SK-N-SH treated with all-trans-retinoic acid at 6 μM for 48 hours (cell line): ENCODE measurements at regions not wholly inside any gene's neighbourhood (a gene's known extent, or its start where the extent isn't known, plus 50 kb on each side); places are given as distances from the start of the nearest gene placed in this dataset.

ENCODE experiments used
- ATAC-seq: fragments of 200-7000 bp; cut with Tn5 transposase; 3 replicates; pipeline ENCODE4 v1.9.1; 2020; ENCODE audit warnings: mild to moderate bottlenecking, moderate library complexity
- ARNTL ChIP-seq: fragments of 450-650 bp; formaldehyde crosslinking; IDR thresholded peaks from 2 replicates; pipeline ENCODE4 v1.5.0; 2020; ENCODE audit warnings: low read depth, mild to moderate bottlenecking, moderate library complexity, borderline replicate concordance
- BACH2 ChIP-seq: fragments of 250-450 bp; sonication (Bioruptor Pico); IDR thresholded peaks from 2 replicates; pipeline ENCODE4 v1.9.0; 2021; ENCODE audit warnings: mild to moderate bottlenecking, borderline replicate concordance
- CREB5 ChIP-seq: fragments of 250-450 bp; sonication (Bioruptor Pico); IDR thresholded peaks from 2 replicates; pipeline ENCODE4 v1.5.1; 2020; ENCODE audit warnings: low read depth, mild to moderate bottlenecking, moderate library complexity
- CSDC2 ChIP-seq: fragments of 250-450 bp; sonication (Bioruptor Pico); IDR thresholded peaks from 2 replicates; pipeline ENCODE4 v1.5.0; 2020; ENCODE audit warnings: mild to moderate bottlenecking, moderate library complexity
- CSRNP3 ChIP-seq: fragments of 250-450 bp; sonication (Bioruptor Pico); IDR thresholded peaks from 2 replicates; pipeline ENCODE4 v1.5.1; 2021; ENCODE audit warnings: mild to moderate bottlenecking, moderate library complexity
- ESRRG ChIP-seq: fragments of 250-450 bp; sonication (Bioruptor Pico); IDR thresholded peaks from 2 replicates; pipeline ENCODE4 v1.6.1; 2021; ENCODE audit warnings: mild to moderate bottlenecking
- GLIS3 ChIP-seq: fragments of 250-450 bp; sonication (Bioruptor Pico); IDR thresholded peaks from 2 replicates; pipeline ENCODE4 v1.5.0; 2020; ENCODE audit warnings: mild to moderate bottlenecking, moderate library complexity
- ISL1 ChIP-seq: fragments of 250-450 bp; sonication (Bioruptor Pico); IDR thresholded peaks from 2 replicates; pipeline ENCODE4 v2.1.2; 2022; ENCODE audit warnings: mild to moderate bottlenecking, moderate library complexity
- OSR1 ChIP-seq: fragments of 250-450 bp; sonication (Bioruptor Pico); IDR thresholded peaks from 2 replicates; pipeline ENCODE4 v1.8.0; 2022; ENCODE audit warnings: moderate library complexity, mild to moderate bottlenecking, inconsistent platforms
- PATZ1 ChIP-seq: fragments of 250-450 bp; sonication (Bioruptor Pico); IDR thresholded peaks from 2 replicates; pipeline ENCODE4 v1.8.0; 2020; ENCODE audit warnings: mild to moderate bottlenecking, moderate library complexity, borderline replicate concordance
- POU6F1 ChIP-seq: fragments of 250-450 bp; sonication (Bioruptor Pico); IDR thresholded peaks from 2 replicates; pipeline ENCODE4 v1.8.0; 2021; ENCODE audit warnings: low read depth, mild to moderate bottlenecking, moderate library complexity, borderline replicate concordance
- PPARA ChIP-seq: fragments of 250-450 bp; sonication (Bioruptor Pico); IDR thresholded peaks from 2 replicates; pipeline ENCODE4 v1.5.0; 2020; ENCODE audit warnings: mild to moderate bottlenecking, borderline replicate concordance
- RARB ChIP-seq: fragments of 250-450 bp; sonication (Bioruptor Pico); IDR thresholded peaks from 2 replicates; pipeline ENCODE4 v1.8.0; 2021; ENCODE audit warnings: mild to moderate bottlenecking, moderate library complexity
- SNAI2 ChIP-seq: fragments of 250-450 bp; sonication (Bioruptor Pico); IDR thresholded peaks from 2 replicates; pipeline ENCODE4 v1.5.0; 2020; ENCODE audit warnings: mild to moderate bottlenecking, moderate library complexity
- TCF4 ChIP-seq: fragments of 250-450 bp; sonication (Bioruptor Pico); IDR thresholded peaks from 2 replicates; pipeline ENCODE4 v1.8.0; 2021; ENCODE audit warnings: mild to moderate bottlenecking, moderate library complexity, borderline replicate concordance
- TOX ChIP-seq: fragments of 250-450 bp; sonication (Bioruptor Pico); IDR thresholded peaks from 2 replicates; pipeline ENCODE4 v1.8.0; 2021; ENCODE audit warnings: mild to moderate bottlenecking, moderate library complexity, borderline replicate concordance
- TSHZ2 ChIP-seq: fragments of 250-450 bp; sonication (Bioruptor Pico); IDR thresholded peaks from 2 replicates; pipeline ENCODE4 v1.5.0; 2020; ENCODE audit warnings: mild to moderate bottlenecking, moderate library complexity
- ZC3H10 ChIP-seq: fragments of 250-450 bp; sonication (Bioruptor Pico); IDR thresholded peaks from 2 replicates; pipeline ENCODE4 v1.5.1; 2021; ENCODE audit warnings: mild to moderate bottlenecking, moderate library complexity
- ZFP3 ChIP-seq: fragments of 250-450 bp; sonication (Bioruptor Pico); IDR thresholded peaks from 2 replicates; pipeline ENCODE4 v1.5.0; 2020; ENCODE audit warnings: mild to moderate bottlenecking, moderate library complexity
- ZFP30 ChIP-seq: fragments of 450-650 bp; formaldehyde crosslinking; IDR thresholded peaks from 2 replicates; pipeline ENCODE4 v1.5.0; 2022; ENCODE audit warnings: mild to moderate bottlenecking, moderate library complexity
- ZNF565 ChIP-seq: fragments of 450-650 bp; formaldehyde crosslinking; conservative IDR thresholded peaks from 2 replicates; pipeline ENCODE4 v1.5.0; 2020; ENCODE audit warnings: low read depth, mild to moderate bottlenecking, moderate library complexity
- ZNF70 ChIP-seq: fragments of 450-650 bp; formaldehyde crosslinking; IDR thresholded peaks from 2 replicates; pipeline ENCODE4 v1.5.0; 2020; ENCODE audit warnings: mild to moderate bottlenecking, moderate library complexity
- ZNF8 ChIP-seq: fragments of 450-650 bp; formaldehyde crosslinking; IDR thresholded peaks from 2 replicates; pipeline ENCODE4 v1.5.0; 2020; ENCODE audit warnings: mild to moderate bottlenecking, moderate library complexity

GRCh38 chr3:74507691-74508090 lies 106.8 kb downstream of the CNTN3 start:
- TF ChIP-seq RARB, result no peak
- TF ChIP-seq ZFP3, result no peak
- no peak for TF ChIP-seq ZNF70 (CRISPR knock-in tag)
- no peak for TF ChIP-seq CREB5 (CRISPR knock-in tag)
- TF ChIP-seq ISL1, result no peak
- no peak for TF ChIP-seq CSRNP3 (CRISPR knock-in tag)
- TF ChIP-seq GLIS3, result no peak
- no peak for TF ChIP-seq PPARA
- no peak for TF ChIP-seq ESRRG (CRISPR knock-in tag)
- TF ChIP-seq ZC3H10 (CRISPR knock-in tag), result no peak
- no peak for TF ChIP-seq TOX (CRISPR knock-in tag)
- no peak for TF ChIP-seq CSDC2
- TF ChIP-seq TSHZ2 (CRISPR knock-in tag), result no peak
- no peak for TF ChIP-seq ZNF565
- TF ChIP-seq PATZ1 (CRISPR knock-in tag), result no peak
- no peak for TF ChIP-seq ARNTL
- TF ChIP-seq ZNF8 (CRISPR knock-in tag), result no peak
- no peak for TF ChIP-seq OSR1 (CRISPR knock-in tag)
- ATAC-seq, result no peak

- TF ChIP-seq OSR1 (CRISPR knock-in tag), result no peak
- TF ChIP-seq ESRRG (CRISPR knock-in tag), result no peak
- TF ChIP-seq TCF4, result no peak
- no peak for TF ChIP-seq BACH2
- no peak for TF ChIP-seq TOX (CRISPR knock-in tag)
- TF ChIP-seq ZFP3, result no peak
- no peak for TF ChIP-seq SNAI2 (CRISPR knock-in tag)
- no peak for TF ChIP-seq ZNF8 (CRISPR knock-in tag)
- no peak for TF ChIP-seq ZNF565
- TF ChIP-seq POU6F1 (CRISPR knock-in tag), result no peak
- no peak for TF ChIP-seq CSDC2
- TF ChIP-seq, all 23 proteins: peak for 0
- no peak for ATAC-seq
These were observed 108.2 kb downstream of the CNTN3 start for GRCh38 chr3:74506246-74506645.

- TF ChIP-seq ESRRG (CRISPR knock-in tag), result no peak
- ATAC-seq, result no peak
These were observed 113.5 kb downstream of the CNTN3 start for GRCh38 chr3:74501007-74501406.

- no peak for TF ChIP-seq ISL1
- no peak for TF ChIP-seq RARB
- TF ChIP-seq OSR1 (CRISPR knock-in tag), result no peak
- TF ChIP-seq ESRRG (CRISPR knock-in tag), result no peak
- no peak for TF ChIP-seq ZFP30 (CRISPR knock-in tag)
- TF ChIP-seq POU6F1 (CRISPR knock-in tag), result no peak
- no peak for TF ChIP-seq TOX (CRISPR knock-in tag)
- TF ChIP-seq CSDC2, result no peak
- no peak for TF ChIP-seq ZNF70 (CRISPR knock-in tag)
- TF ChIP-seq ZC3H10 (CRISPR knock-in tag), result no peak
- no peak for TF ChIP-seq PATZ1 (CRISPR knock-in tag)
- TF ChIP-seq, all 23 proteins: peak for 0
- no peak for ATAC-seq
These were observed 114.2 kb downstream of the CNTN3 start for GRCh38 chr3:74500257-74500656.
